ENCODE measurements at regions not wholly inside any gene's neighbourhood (a gene's known extent, or its start where the extent isn't known, plus 50 kb on each side); places are given as distances from the start of the nearest gene placed in this dataset.
"Not testable (repeated sequence)": the region's sequence is repeated elsewhere in the genome, so short reads cannot be mapped to it uniquely, and the experiment has no call there.

- H3K14ac ChIP-seq (ENCODE audit: low read length); H3K79me1 ChIP-seq (ENCODE audit: low read depth, low read length); H3K4me2 ChIP-seq (ENCODE audit: insufficient read depth, low read length, poor library complexity, severe bottlenecking); H2AFZ ChIP-seq (ENCODE audit: low read length); H3K18ac ChIP-seq (ENCODE audit: low read length); H3K23ac ChIP-seq (ENCODE audit: low read depth, low read length, poor library complexity); H2BK15ac ChIP-seq (ENCODE audit: low read length); H3K9me3 ChIP-seq (replicated peaks in 1 of 2; ENCODE audit: control insufficient read depth in 2 of 2, insufficient read depth in 1 of 2, low read depth in 1 of 2, low read length in 2 of 2); H2AK5ac ChIP-seq (ENCODE audit: low read depth, low read length); H3K9ac ChIP-seq (ENCODE audit: low read depth, low read length, poor library complexity); H3K36me3 ChIP-seq (replicated peaks in 1 of 2; ENCODE audit: control insufficient read depth in 2 of 2, insufficient read depth in 2 of 2, low read length in 2 of 2); H4K8ac ChIP-seq (ENCODE audit: low read depth, low read length); H3K27ac ChIP-seq (replicated peaks; ENCODE audit: low read length); H4K91ac ChIP-seq (ENCODE audit: low read depth, low read length, poor library complexity); H2BK120ac ChIP-seq (ENCODE audit: low read depth, low read length); H3K4ac ChIP-seq (ENCODE audit: low read length); H3K4me1 ChIP-seq (ENCODE audit: control insufficient read depth in 2 of 2, insufficient read depth in 1 of 2, low read depth in 1 of 2, low read length in 2 of 2); H2BK5ac ChIP-seq (ENCODE audit: low read length); DNase-seq (ENCODE audit: low spot score); H3K27me3 ChIP-seq (ENCODE audit: control insufficient read depth in 3 of 3, insufficient read depth in 3 of 3, low read depth in 1 of 3, low read length in 3 of 3); H2BK12ac ChIP-seq (ENCODE audit: low read length); H3K4me3 ChIP-seq (ENCODE audit: low read length in 2 of 2): not testable (repeated sequence)
- no CpG with 5 or more reads among the region's 6 CpGs for WGBS, 2 donors (ENCODE audit: extremely low coverage in 2 of 2, insufficient read length in 2 of 2, insufficient replicate concordance in 1 of 2)
Observed at GRCh38 chr9:67635067-67635466, 223.7 kb upstream of the ANKRD20A1 start.

GRCh38 chr9:67611900-67612299 lies 246.8 kb upstream of the ANKRD20A1 start:
- H4K91ac ChIP-seq (ENCODE audit: low read depth, low read length, poor library complexity); H3K27me3 ChIP-seq (ENCODE audit: control insufficient read depth in 3 of 3, insufficient read depth in 3 of 3, low read depth in 1 of 3, low read length in 3 of 3); H3K18ac ChIP-seq (ENCODE audit: low read length); H3K4me2 ChIP-seq (ENCODE audit: insufficient read depth, low read length, poor library complexity, severe bottlenecking); H2AFZ ChIP-seq (ENCODE audit: low read length); H2BK5ac ChIP-seq (ENCODE audit: low read length); H2AK5ac ChIP-seq (ENCODE audit: low read depth, low read length); H2BK120ac ChIP-seq (ENCODE audit: low read depth, low read length); H3K27ac ChIP-seq (replicated peaks; ENCODE audit: low read length); H2BK15ac ChIP-seq (ENCODE audit: low read length); H3K36me3 ChIP-seq (replicated peaks in 1 of 2; ENCODE audit: control insufficient read depth in 2 of 2, insufficient read depth in 2 of 2, low read length in 2 of 2); H3K4me1 ChIP-seq (ENCODE audit: control insufficient read depth in 2 of 2, insufficient read depth in 1 of 2, low read depth in 1 of 2, low read length in 2 of 2); H3K4me3 ChIP-seq (ENCODE audit: low read length in 2 of 2); H3K14ac ChIP-seq (ENCODE audit: low read length); H3K9me3 ChIP-seq (replicated peaks in 1 of 2; ENCODE audit: control insufficient read depth in 2 of 2, insufficient read depth in 1 of 2, low read depth in 1 of 2, low read length in 2 of 2); H4K8ac ChIP-seq (ENCODE audit: low read depth, low read length); DNase-seq (ENCODE audit: low spot score); H3K9ac ChIP-seq (ENCODE audit: low read depth, low read length, poor library complexity); H3K23ac ChIP-seq (ENCODE audit: low read depth, low read length, poor library complexity); H3K79me1 ChIP-seq (ENCODE audit: low read depth, low read length); H2BK12ac ChIP-seq (ENCODE audit: low read length); H3K4ac ChIP-seq (ENCODE audit: low read length): not testable (repeated sequence)
- no CpG with 5 or more reads among the region's 15 CpGs for WGBS, 2 donors (ENCODE audit: extremely low coverage in 2 of 2, insufficient read length in 2 of 2, insufficient replicate concordance in 1 of 2)

DNA sequence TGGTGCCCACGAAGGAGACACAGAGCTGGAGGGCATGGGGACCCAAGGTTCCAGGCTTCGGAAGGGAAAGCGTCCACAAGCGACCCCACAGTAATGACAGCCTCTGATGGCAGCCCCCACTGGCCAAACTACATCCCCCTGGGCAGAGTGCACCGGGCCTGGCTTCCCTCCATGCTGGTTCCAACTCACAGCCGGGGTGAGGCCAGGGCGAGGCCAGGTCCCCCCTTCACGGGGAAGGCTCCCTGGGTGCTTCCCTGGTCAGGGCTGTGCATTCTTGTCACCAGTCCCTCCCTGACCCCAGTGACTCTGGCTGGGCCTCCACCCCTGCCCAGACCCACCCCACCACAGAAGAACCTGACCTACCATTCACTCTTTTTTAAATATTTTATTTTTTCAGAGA lies 248.9 kb upstream of the ANKRD20A1 start:
- H2BK15ac ChIP-seq (ENCODE audit: low read length); H3K18ac ChIP-seq (ENCODE audit: low read length); H3K4ac ChIP-seq (ENCODE audit: low read length); H3K36me3 ChIP-seq (replicated peaks in 1 of 2; ENCODE audit: control insufficient read depth in 2 of 2, insufficient read depth in 2 of 2, low read length in 2 of 2); DNase-seq (ENCODE audit: low spot score); H2BK12ac ChIP-seq (ENCODE audit: low read length); H4K91ac ChIP-seq (ENCODE audit: low read depth, low read length, poor library complexity); H3K27me3 ChIP-seq (ENCODE audit: control insufficient read depth in 3 of 3, insufficient read depth in 3 of 3, low read depth in 1 of 3, low read length in 3 of 3); H2AK5ac ChIP-seq (ENCODE audit: low read depth, low read length); H2AFZ ChIP-seq (ENCODE audit: low read length); H3K23ac ChIP-seq (ENCODE audit: low read depth, low read length, poor library complexity); H3K4me2 ChIP-seq (ENCODE audit: insufficient read depth, low read length, poor library complexity, severe bottlenecking); H3K14ac ChIP-seq (ENCODE audit: low read length); H3K27ac ChIP-seq (replicated peaks; ENCODE audit: low read length); H3K4me3 ChIP-seq (ENCODE audit: low read length in 2 of 2); H3K79me1 ChIP-seq (ENCODE audit: low read depth, low read length); H4K8ac ChIP-seq (ENCODE audit: low read depth, low read length); H2BK120ac ChIP-seq (ENCODE audit: low read depth, low read length); H3K9me3 ChIP-seq (replicated peaks in 1 of 2; ENCODE audit: control insufficient read depth in 2 of 2, insufficient read depth in 1 of 2, low read depth in 1 of 2, low read length in 2 of 2); H3K4me1 ChIP-seq (ENCODE audit: control insufficient read depth in 2 of 2, insufficient read depth in 1 of 2, low read depth in 1 of 2, low read length in 2 of 2); H2BK5ac ChIP-seq (ENCODE audit: low read length); H3K9ac ChIP-seq (ENCODE audit: low read depth, low read length, poor library complexity): not testable (repeated sequence)
- no CpG with 5 or more reads among the region's 8 CpGs for WGBS, 2 donors (ENCODE audit: extremely low coverage in 2 of 2, insufficient read length in 2 of 2, insufficient replicate concordance in 1 of 2)

GRCh38 chr9:67609435-67609834 lies 249.3 kb upstream of the ANKRD20A1 start:
- H3K18ac ChIP-seq (ENCODE audit: low read length); DNase-seq (ENCODE audit: low spot score); H3K4me2 ChIP-seq (ENCODE audit: insufficient read depth, low read length, poor library complexity, severe bottlenecking); H2BK5ac ChIP-seq (ENCODE audit: low read length); H3K4me3 ChIP-seq (ENCODE audit: low read length in 2 of 2); H3K23ac ChIP-seq (ENCODE audit: low read depth, low read length, poor library complexity); H3K79me1 ChIP-seq (ENCODE audit: low read depth, low read length); H3K14ac ChIP-seq (ENCODE audit: low read length); H3K4me1 ChIP-seq (ENCODE audit: control insufficient read depth in 2 of 2, insufficient read depth in 1 of 2, low read depth in 1 of 2, low read length in 2 of 2); H2BK12ac ChIP-seq (ENCODE audit: low read length); H2BK15ac ChIP-seq (ENCODE audit: low read length); H3K4ac ChIP-seq (ENCODE audit: low read length); H3K27ac ChIP-seq (replicated peaks; ENCODE audit: low read length); H4K91ac ChIP-seq (ENCODE audit: low read depth, low read length, poor library complexity); H3K9ac ChIP-seq (ENCODE audit: low read depth, low read length, poor library complexity); H3K27me3 ChIP-seq (ENCODE audit: control insufficient read depth in 3 of 3, insufficient read depth in 3 of 3, low read depth in 1 of 3, low read length in 3 of 3); H2AFZ ChIP-seq (ENCODE audit: low read length); H3K9me3 ChIP-seq (replicated peaks in 1 of 2; ENCODE audit: control insufficient read depth in 2 of 2, insufficient read depth in 1 of 2, low read depth in 1 of 2, low read length in 2 of 2); H3K36me3 ChIP-seq (replicated peaks in 1 of 2; ENCODE audit: control insufficient read depth in 2 of 2, insufficient read depth in 2 of 2, low read length in 2 of 2); H2AK5ac ChIP-seq (ENCODE audit: low read depth, low read length); H2BK120ac ChIP-seq (ENCODE audit: low read depth, low read length); H4K8ac ChIP-seq (ENCODE audit: low read depth, low read length): not testable (repeated sequence)
- WGBS, 2 donors (ENCODE audit: extremely low coverage in 2 of 2, insufficient read length in 2 of 2, insufficient replicate concordance in 1 of 2), result no CpG with 5 or more reads among the region's 7 CpGs

All from neuronal stem cell (in vitro differentiated cells).